ENCODE measurements at regions not wholly inside any gene's neighbourhood (a gene's known extent, or its start where the extent isn't known, plus 50 kb on each side); places are given as distances from the start of the nearest gene placed in this dataset.
A peak's percentile ranks its signal among the peaks of the same experiment; 100 is the strongest.

- no peaks in the 10 kb centered on the region for H3K9me3 ChIP-seq
- H3K4me3 ChIP-seq, result peak overlapping the region in 2 of 3 donors; percentile 13 to 28
- no peak for DNase-seq (ENCODE audit: low spot score in 2 of 2)
- TF ChIP-seq POLR2A (IDR thresholded peaks at IDR 0.05) (no peak), CTCF (IDR thresholded peaks at IDR 0.05) (no peak), POLR2AphosphoS5 (IDR thresholded peaks at IDR 0.05) (no peak)
- peak overlapping the region; percentile 87 to 94 for H3K27ac ChIP-seq
- H3K27me3 ChIP-seq, result no peaks in the 10 kb centered on the region
- no peaks in the 10 kb centered on the region for H3K36me3 ChIP-seq
- H3K4me1 ChIP-seq, result peaks cover 20 to 28% of the 10 kb centered on the region in 2 donors
- intact Hi-C loops (cut with DNase I; ENCODE audit: low total_unique reads), result no loop called here
These were observed 95.5 kb downstream of the CEBPB start for GRCh38 chr20:50286174-50286511.

- H3K4me3 ChIP-seq, result peak overlapping the region in 2 of 3 donors; percentile 13 to 28
- DNase-seq (ENCODE audit: low spot score in 2 of 2), result peak in 1 of 2 donors; percentile 63
- no peaks in the 10 kb centered on the region for H3K36me3 ChIP-seq
- H3K27me3 ChIP-seq, result no peaks in the 10 kb centered on the region
- H3K9me3 ChIP-seq, result no peaks in the 10 kb centered on the region
- peak overlapping the region; percentile 87 to 94 for H3K27ac ChIP-seq
- peaks cover 20 to 28% of the 10 kb centered on the region in 2 donors for H3K4me1 ChIP-seq
- intact Hi-C loops (cut with DNase I; ENCODE audit: low total_unique reads), result no loop called here
- TF ChIP-seq POLR2AphosphoS5 (IDR thresholded peaks at IDR 0.05) (peak in 1 of 3 donors; percentile 43), POLR2A (IDR thresholded peaks at IDR 0.05) (no peak)
These were observed 96.0 kb downstream of the CEBPB start for GRCh38 chr20:50286609-50287008.

GRCh38 chr20:50287512-50287911, 96.9 kb downstream of the CEBPB start:
- TF ChIP-seq POLR2AphosphoS5 (IDR thresholded peaks at IDR 0.05) (no peak), CTCF (IDR thresholded peaks at IDR 0.05) (no peak), POLR2A (IDR thresholded peaks at IDR 0.05) (no peak)
- H3K4me1 ChIP-seq, result peaks cover 20 to 35% of the 10 kb centered on the region in 2 donors
- H3K4me3 ChIP-seq, result no peak overlapping the region
- H3K27me3 ChIP-seq, result no peaks in the 10 kb centered on the region
- H3K9me3 ChIP-seq, result no peaks in the 10 kb centered on the region
- DNase-seq (ENCODE audit: low spot score in 2 of 2), result no peak
- H3K27ac ChIP-seq, result peak overlapping the region in 1 of 2 donors; percentile 68
- no peaks in the 10 kb centered on the region for H3K36me3 ChIP-seq
- intact Hi-C loops (cut with DNase I; ENCODE audit: low total_unique reads), result no loop called here

GRCh38 chr20:50288128-50288623, 97.5 kb downstream of the CEBPB start:
- Histone ChIP-seq H3K27me3 (no peaks in the 10 kb centered on the region), H3K9me3 (no peaks in the 10 kb centered on the region), H3K4me1 (peaks cover 20 to 42% of the 10 kb centered on the region in 2 donors), H3K27ac (no peak overlapping the region), H3K36me3 (no peaks in the 10 kb centered on the region), H3K4me3 (no peak overlapping the region)
- no peak for TF ChIP-seq POLR2A (IDR thresholded peaks at IDR 0.05)
- no peak for TF ChIP-seq POLR2AphosphoS5 (IDR thresholded peaks at IDR 0.05)
- no peak for TF ChIP-seq CTCF (IDR thresholded peaks at IDR 0.05)
- intact Hi-C loops (cut with DNase I; ENCODE audit: low total_unique reads), result no loop called here
- no peak for DNase-seq (ENCODE audit: low spot score in 2 of 2)

- H3K27me3 ChIP-seq, result no peaks in the 10 kb centered on the region
- no peak overlapping the region for H3K27ac ChIP-seq
- H3K4me3 ChIP-seq, result no peak overlapping the region
- intact Hi-C loops (cut with DNase I; ENCODE audit: low total_unique reads), result no loop called here
- TF ChIP-seq POLR2AphosphoS5 (IDR thresholded peaks at IDR 0.05) (no peak), POLR2A (IDR thresholded peaks at IDR 0.05) (no peak), CTCF (IDR thresholded peaks at IDR 0.05) (no peak)
- H3K9me3 ChIP-seq, result no peaks in the 10 kb centered on the region
- H3K36me3 ChIP-seq, result no peaks in the 10 kb centered on the region
- H3K4me1 ChIP-seq, result peaks cover 16 to 30% of the 10 kb centered on the region in 2 donors
- no peak for DNase-seq (ENCODE audit: low spot score in 2 of 2)
These were observed 99.0 kb downstream of the CEBPB start for GRCh38 chr20:50289581-50289980.

GRCh38 chr20:50290112-50290511, 99.5 kb downstream of the CEBPB start:
- intact Hi-C loops (cut with DNase I; ENCODE audit: low total_unique reads), result no loop called here
- no peaks in the 10 kb centered on the region for H3K27me3 ChIP-seq
- H3K9me3 ChIP-seq, result no peaks in the 10 kb centered on the region
- H3K27ac ChIP-seq, result no peak overlapping the region
- no peaks in the 10 kb centered on the region for H3K36me3 ChIP-seq
- H3K4me3 ChIP-seq, result no peak overlapping the region
- peaks cover 11 to 25% of the 10 kb centered on the region in 2 donors for H3K4me1 ChIP-seq
- TF ChIP-seq CTCF (IDR thresholded peaks at IDR 0.05) (no peak), POLR2AphosphoS5 (IDR thresholded peaks at IDR 0.05) (no peak), POLR2A (IDR thresholded peaks at IDR 0.05) (no peak)
- no peak for DNase-seq (ENCODE audit: low spot score in 2 of 2)

Measured in breast epithelium (tissue), 4 donors.